Coronary artery (tissue), 2 donors: ENCODE measurements at regions not wholly inside any gene's neighbourhood (a gene's known extent, or its start where the extent isn't known, plus 50 kb on each side); places are given as distances from the start of the nearest gene placed in this dataset.

Experiments
- DNase-seq: peaks from one replicate; pipeline ENCODE4 v3.0.0-alpha.2; 2017; ENCODE audit warnings: low spot score
- H3K27ac ChIP-seq, 2 donors: fragments of 200-600 bp; sonication (generic); one replicate each; pipeline ENCODE4 v1.5.1; 2016 to 2019
- H3K4me3 ChIP-seq: fragments of 200-600 bp; sonication (generic); 2 replicates; pipeline ENCODE4 v1.5.1; 2016; ENCODE audit warnings: mild to moderate bottlenecking, moderate library complexity
- CTCF ChIP-seq: fragments of 200-600 bp; sonication (generic); IDR thresholded peaks from one replicate; pipeline ENCODE4 v1.5.1; 2019; ENCODE audit warnings: antibody characterized with exemption

- DNase-seq: no peak
- TF ChIP-seq CTCF: no peak
- Histone ChIP-seq H3K27ac (no peak overlapping the region), H3K4me3 (no peak overlapping the region)
Measured at GRCh38 chr17:5840811-5841446, 229.2 kb upstream of the WSCD1 start.

- Histone ChIP-seq H3K27ac (no peak overlapping the region), H3K4me3 (no peak overlapping the region)
- TF ChIP-seq CTCF: no peak
- DNase-seq: no peak
Measured at GRCh38 chr17:5841862-5842261, 228.3 kb upstream of the WSCD1 start.

- no peak for DNase-seq
- H3K4me3 ChIP-seq: no peak overlapping the region
Measured at GRCh38 chr17:5843366-5844026, 226.7 kb upstream of the WSCD1 start.

GRCh38 chr17:5846001-5846400, 224.2 kb upstream of the WSCD1 start:
- Histone ChIP-seq H3K27ac (no peak overlapping the region), H3K4me3 (no peak overlapping the region)
- no peak for DNase-seq
- no peak for TF ChIP-seq CTCF

More at GRCh38 chr17:5843366-5844026, 226.7 kb upstream of the WSCD1 start:
- TF ChIP-seq CTCF: no peak
- no peak overlapping the region for H3K27ac ChIP-seq

GRCh38 chr17:5854871-5855554, 215.2 kb upstream of the WSCD1 start:
- no peak for TF ChIP-seq CTCF
- no peak for DNase-seq
- Histone ChIP-seq H3K27ac (no peak overlapping the region), H3K4me3 (no peak overlapping the region)

- TF ChIP-seq CTCF: no peak
- no peak overlapping the region for H3K27ac ChIP-seq
- no peak for DNase-seq
- H3K4me3 ChIP-seq: no peak overlapping the region
Measured at GRCh38 chr17:5861246-5861645, 208.9 kb upstream of the WSCD1 start.
